HUDEP-2 (cell line): ENCODE measurements at regions not wholly inside any gene's neighbourhood (a gene's known extent, or its start where the extent isn't known, plus 50 kb on each side); places are given as distances from the start of the nearest gene placed in this dataset.

Experiments used
- DNase-seq, 76 experiments: peaks; one replicate each; lab custom pipeline; 2025; ENCODE audit not compliant: unreplicated experiment in 76 of 76; lab: John Stamatoyannopoulos, UW

- DNase-seq: no peak
Observed at GRCh38 chr7:155918720-155919390, 106.6 kb upstream of the SHH start.

GRCh38 chr7:155917836-155918430, 105.7 kb upstream of the SHH start:
- peak in 1 of 76 experiments; percentile 3 for DNase-seq

- no peak for DNase-seq
Observed at GRCh38 chr7:155916926-155917655, 104.8 kb upstream of the SHH start.

GRCh38 chr7:155914341-155914740, 102.1 kb upstream of the SHH start:
- no peak for DNase-seq

GRCh38 chr7:155913719-155914118, 101.5 kb upstream of the SHH start:
- DNase-seq: no peak

GRCh38 chr7:155913291-155913690, 101.0 kb upstream of the SHH start:
- DNase-seq: no peak

GRCh38 chr7:155911471-155912105, 99.3 kb upstream of the SHH start:
- DNase-seq: no peak

- DNase-seq: no peak
Observed at GRCh38 chr7:155908385-155908784, 96.1 kb upstream of the SHH start.

GRCh38 chr7:155907450-155908200, 95.4 kb upstream of the SHH start:
- DNase-seq: no peak

GRCh38 chr7:155901176-155901575, 88.9 kb upstream of the SHH start:
- DNase-seq: no peak

- DNase-seq: no peak
Observed at GRCh38 chr7:155899596-155899995, 87.3 kb upstream of the SHH start.

GRCh38 chr7:155897758-155898386, 85.6 kb upstream of the SHH start:
- no peak for DNase-seq

GRCh38 chr7:155896531-155897263, 84.4 kb upstream of the SHH start:
- no peak for DNase-seq

- DNase-seq: no peak
Observed at GRCh38 chr7:155893664-155894063, 81.4 kb upstream of the SHH start.

GRCh38 chr7:155893176-155893575, 80.9 kb upstream of the SHH start:
- DNase-seq: no peak

GRCh38 chr7:155889636-155890511, 77.6 kb upstream of the SHH start:
- no peak for DNase-seq

GRCh38 chr7:155887174-155887525, 74.9 kb upstream of the SHH start:
- DNase-seq: no peak

GRCh38 chr7:155886391-155887173, 74.3 kb upstream of the SHH start:
- DNase-seq: no peak
